Endothelial cell (in vitro differentiated cells): ENCODE measurements at regions not wholly inside any gene's neighbourhood (a gene's known extent, or its start where the extent isn't known, plus 50 kb on each side); places are given as distances from the start of the nearest gene placed in this dataset.

Source experiments
- DNase-seq: peaks from one replicate; pipeline ENCODE4 v3.0.0; 2021; ENCODE audit warnings: low spot score
- H3K27ac Mint-ChIP-seq: one replicate; pipeline ENCODE4 v1.8.0; 2021; ENCODE audit warnings: mixed read lengths, inconsistent platforms; ENCODE audit not compliant: unreplicated experiment
- H3K27me3 Mint-ChIP-seq: one replicate; pipeline ENCODE4 v1.8.0; 2021; ENCODE audit warnings: mild to moderate bottlenecking, moderate library complexity, mixed read lengths, inconsistent platforms; ENCODE audit not compliant: unreplicated experiment
- H3K36me3 Mint-ChIP-seq: one replicate; pipeline ENCODE4 v1.8.0; 2021; ENCODE audit warnings: mild to moderate bottlenecking, low read depth, mixed read lengths, inconsistent platforms; ENCODE audit not compliant: unreplicated experiment
- H3K4me1 Mint-ChIP-seq: one replicate; pipeline ENCODE4 v1.8.0; 2021; ENCODE audit warnings: mild to moderate bottlenecking, mixed read lengths, inconsistent platforms; ENCODE audit not compliant: unreplicated experiment
- H3K4me3 Mint-ChIP-seq: one replicate; pipeline ENCODE4 v1.8.0; 2021; ENCODE audit warnings: mild to moderate bottlenecking, mixed read lengths, inconsistent platforms; ENCODE audit not compliant: unreplicated experiment
- H3K9me3 Mint-ChIP-seq: one replicate; pipeline ENCODE4 v1.8.0; 2021; ENCODE audit warnings: mixed read lengths, inconsistent platforms; ENCODE audit not compliant: unreplicated experiment
- TF ChIP-seq, protein P1 (sequence below): fragments of 200-600 bp; sonication (generic); IDR thresholded peaks from one replicate; pipeline ENCODE4 v1.5.0; 2021; ENCODE audit warnings: antibody characterized with exemption; ENCODE audit not compliant: unreplicated experiment

DNA sequence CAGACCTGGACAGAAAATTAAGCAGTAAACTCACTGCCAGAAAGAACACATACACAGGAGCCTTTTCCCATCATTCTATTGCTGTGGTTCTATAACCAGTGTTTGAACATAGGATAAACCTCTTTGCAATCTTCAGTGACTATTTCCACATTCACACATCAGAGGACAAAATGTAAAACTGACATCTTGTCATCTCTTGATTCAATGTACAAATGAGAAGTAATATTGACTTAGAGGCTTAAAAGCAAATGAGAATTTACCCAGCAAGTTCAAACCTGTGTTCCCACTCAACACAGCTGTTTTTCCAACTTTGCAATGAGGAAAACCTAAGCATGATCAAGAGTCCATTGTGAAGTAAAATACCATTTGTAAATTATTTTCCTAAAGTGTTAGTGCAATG is 307.1 kb upstream of the CPXCR1 start:
- H3K36me3 Mint-ChIP-seq = no peaks in the 10 kb centered on the region
- peaks cover 6% of the 10 kb centered on the region for H3K4me1 Mint-ChIP-seq
- no peak for DNase-seq
- TF ChIP-seq, protein P1, sequence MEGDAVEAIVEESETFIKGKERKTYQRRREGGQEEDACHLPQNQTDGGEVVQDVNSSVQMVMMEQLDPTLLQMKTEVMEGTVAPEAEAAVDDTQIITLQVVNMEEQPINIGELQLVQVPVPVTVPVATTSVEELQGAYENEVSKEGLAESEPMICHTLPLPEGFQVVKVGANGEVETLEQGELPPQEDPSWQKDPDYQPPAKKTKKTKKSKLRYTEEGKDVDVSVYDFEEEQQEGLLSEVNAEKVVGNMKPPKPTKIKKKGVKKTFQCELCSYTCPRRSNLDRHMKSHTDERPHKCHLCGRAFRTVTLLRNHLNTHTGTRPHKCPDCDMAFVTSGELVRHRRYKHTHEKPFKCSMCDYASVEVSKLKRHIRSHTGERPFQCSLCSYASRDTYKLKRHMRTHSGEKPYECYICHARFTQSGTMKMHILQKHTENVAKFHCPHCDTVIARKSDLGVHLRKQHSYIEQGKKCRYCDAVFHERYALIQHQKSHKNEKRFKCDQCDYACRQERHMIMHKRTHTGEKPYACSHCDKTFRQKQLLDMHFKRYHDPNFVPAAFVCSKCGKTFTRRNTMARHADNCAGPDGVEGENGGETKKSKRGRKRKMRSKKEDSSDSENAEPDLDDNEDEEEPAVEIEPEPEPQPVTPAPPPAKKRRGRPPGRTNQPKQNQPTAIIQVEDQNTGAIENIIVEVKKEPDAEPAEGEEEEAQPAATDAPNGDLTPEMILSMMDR = no peak
- H3K27me3 Mint-ChIP-seq = peaks cover 2% of the 10 kb centered on the region
- no peaks in the 10 kb centered on the region for H3K9me3 Mint-ChIP-seq
- no peak overlapping the region for H3K4me3 Mint-ChIP-seq
- no peak overlapping the region for H3K27ac Mint-ChIP-seq
